Esophagus muscularis mucosa (tissue), 4 donors: ENCODE measurements at regions not wholly inside any gene's neighbourhood (a gene's known extent, or its start where the extent isn't known, plus 50 kb on each side); places are given as distances from the start of the nearest gene placed in this dataset.

Experiments
- CTCF ChIP-seq, 3 experiments: fragments of 200-600 bp in 2 of 3; fragments of 450-650 bp in 1 of 3; sonication (generic) in 2 of 3; IDR thresholded peaks; one replicate each; pipeline ENCODE4 v1.5.1; 2017 to 2019; ENCODE audit warnings: antibody characterized with exemption in 3 of 3, mild to moderate bottlenecking in 2 of 3, moderate library complexity in 1 of 3
- EP300 ChIP-seq: sonication (generic); formaldehyde crosslinking; IDR thresholded peaks from one replicate; pipeline ENCODE4 v1.6.1; 2017; ENCODE audit warnings: antibody characterized with exemption
- POLR2A ChIP-seq: fragments of 450-650 bp; IDR thresholded peaks from one replicate; pipeline ENCODE4 v1.6.1; 2017; ENCODE audit warnings: antibody characterized with exemption, moderate library complexity, mild to moderate bottlenecking, low read depth
- POLR2AphosphoS5 ChIP-seq, 2 donors: sonication (generic); formaldehyde crosslinking; IDR thresholded peaks; one replicate each; pipeline ENCODE4 v1.6.1; 2017; ENCODE audit warnings: antibody characterized with exemption in 2 of 2

- TF ChIP-seq CTCF (IDR thresholded peaks at IDR 0.05) (no peak), EP300 (no peak), POLR2A (no peak), POLR2AphosphoS5 (IDR thresholded peaks at IDR 0.05) (no peak)
Observed at GRCh38 chr10:52442576-52442975, 128.5 kb downstream of the DKK1 start.
